H1 (cell line): ENCODE measurements at regions not wholly inside any gene's neighbourhood (a gene's known extent, or its start where the extent isn't known, plus 50 kb on each side); places are given as distances from the start of the nearest gene placed in this dataset.

Experiments
- CTCF ChIA-PET: fragments of 300-600 bp; sonication (Branson Sonifier 250); formaldehyde crosslinking; loops from one replicate; lab custom pipeline; 2021; ENCODE audit not compliant: partially characterized antibody; lab: Charles Lee
- POLR2A ChIA-PET: fragments of 300-600 bp; sonication (Branson Sonifier 250); formaldehyde crosslinking; loops from one replicate; lab custom pipeline; 2021; ENCODE audit warnings: inconsistent platforms; ENCODE audit not compliant: partially characterized antibody; lab: Charles Lee
- DNase-seq, 2 experiments: peaks; one replicate each; pipeline versions ENCODE4 v3.0.0 to v3.0.0-alpha.2; 2010 to 2022; ENCODE audit warnings: low spot score in 2 of 2, low read depth in 1 of 2, mixed read lengths in 1 of 2
- FAIRE-seq: peaks from 2 replicates; lab custom pipeline; 2011; peaks lifted over from hg19 to GRCh38; lab: Jason Lieb, UNC
- H2AFZ ChIP-seq: 2 replicates; pipeline ENCODE4 v1.8.1; 2012; ENCODE audit warnings: low read length, inconsistent platforms
- H2AK5ac ChIP-seq: 2 replicates; pipeline ENCODE4 v1.6.1; 2013; ENCODE audit warnings: low read depth, low read length
- H2BK120ac ChIP-seq: replicated peaks from 2 replicates; pipeline ENCODE3; 2013; ENCODE audit warnings: low read depth, low read length, inconsistent platforms
- H2BK12ac ChIP-seq: 2 replicates; pipeline ENCODE4 v1.6.1; 2013; ENCODE audit warnings: low read depth, low read length
- H2BK15ac ChIP-seq: 2 replicates; pipeline ENCODE4 v1.6.1; 2013; ENCODE audit warnings: low read length
- H2BK20ac ChIP-seq: 2 replicates; pipeline ENCODE4 v1.6.1; 2013; ENCODE audit warnings: low read length
- H2BK5ac ChIP-seq: 2 replicates; pipeline ENCODE4 v1.6.1; 2013; ENCODE audit warnings: low read depth, low read length
- H3K14ac ChIP-seq: 2 replicates; pipeline ENCODE4 v1.6.1; 2013; ENCODE audit warnings: inconsistent platforms; ENCODE audit not compliant: insufficient read length
- H3K18ac ChIP-seq: 2 replicates; pipeline ENCODE4 v1.6.1; 2013; ENCODE audit warnings: low read length; ENCODE audit errors: extremely low read depth
- H3K23ac ChIP-seq: 2 replicates; pipeline ENCODE4 v1.6.1; 2013; ENCODE audit warnings: inconsistent platforms; ENCODE audit not compliant: insufficient read length
- H3K23me2 ChIP-seq: 2 replicates; pipeline ENCODE4 v1.6.1; 2013; ENCODE audit warnings: low read depth, low read length
- H3K27ac ChIP-seq: 2 replicates; pipeline ENCODE4 v1.6.1; 2011; ENCODE audit warnings: low read depth, low read length, inconsistent platforms
- H3K27me3 ChIP-seq, 4 experiments: replicated peaks in 1 of 4; 1 replicate in 1 of 4; 2 replicates in 3 of 4; pipeline versions ENCODE4 v1.6.1 to v1.8.1; 2011 to 2013; ENCODE audit warnings: low read length in 3 of 4, mild to moderate bottlenecking in 3 of 4, inconsistent platforms in 2 of 4, mixed read lengths in 2 of 4, moderate library complexity in 1 of 4; ENCODE audit not compliant: control insufficient read depth in 3 of 4, insufficient read depth in 3 of 4; ENCODE audit errors: extremely low read depth in 1 of 4
- H3K36me3 ChIP-seq, 4 experiments: 2 replicates each; pipeline versions ENCODE4 v1.6.1 to v1.8.1; 2011 to 2013; ENCODE audit warnings: mild to moderate bottlenecking in 4 of 4, low read length in 3 of 4, moderate library complexity in 2 of 4, control low read depth in 1 of 4, inconsistent platforms in 1 of 4; ENCODE audit not compliant: insufficient read depth in 4 of 4, control insufficient read depth in 2 of 4
- H3K4ac ChIP-seq: replicated peaks from 2 replicates; pipeline ENCODE3; 2013; ENCODE audit warnings: low read length, low read depth, mixed read lengths, inconsistent platforms; ENCODE audit not compliant: insufficient read length
- H3K4me1 ChIP-seq, 4 experiments: replicated peaks in 1 of 4; 1 replicate in 1 of 4; 2 replicates in 3 of 4; pipeline versions ENCODE4 v1.6.1 to v1.8.1; 2011 to 2013; ENCODE audit warnings: low read length in 3 of 4, inconsistent platforms in 2 of 4, mixed read lengths in 1 of 4; ENCODE audit not compliant: insufficient read depth in 4 of 4, control insufficient read depth in 3 of 4
- H3K4me2 ChIP-seq, 2 experiments: 2 replicates each; pipeline versions ENCODE4 v1.6.1 to v1.8.1; 2011 to 2013; ENCODE audit warnings: low read depth in 2 of 2, low read length in 2 of 2, control low read depth in 1 of 2, inconsistent platforms in 1 of 2, mild to moderate bottlenecking in 1 of 2; ENCODE audit not compliant: insufficient read depth in 1 of 2
- H3K4me3 ChIP-seq, 4 experiments: fragments of 200-600, 300-600 bp in 1 of 4; sonication (generic), shearing (Covaris generic), sonication (Bioruptor Twin) in 1 of 4; 2 replicates each; pipeline versions ENCODE4 v1.5.1 to v1.8.1; 2011 to 2016; ENCODE audit warnings: low read length in 4 of 4, low read depth in 3 of 4, control low read depth in 2 of 4, inconsistent platforms in 2 of 4, mild to moderate bottlenecking in 2 of 4, mixed read lengths in 1 of 4, moderate library complexity in 1 of 4; ENCODE audit not compliant: insufficient read depth in 2 of 4; ENCODE audit errors: extremely low read depth in 1 of 4
- H3K56ac ChIP-seq: replicated peaks from 2 replicates; pipeline ENCODE3; 2013; ENCODE audit warnings: low read depth, mild to moderate bottlenecking, mixed read lengths, low read length, inconsistent platforms; ENCODE audit not compliant: insufficient read length
- H3K79me1 ChIP-seq: 2 replicates; pipeline ENCODE4 v1.6.1; 2013; ENCODE audit warnings: low read depth, low read length, control low read depth
- H3K79me2 ChIP-seq, 2 experiments: 2 replicates each; pipeline versions ENCODE4 v1.6.1 to v1.8.1; 2012 to 2013; ENCODE audit warnings: low read length in 2 of 2, mild to moderate bottlenecking in 2 of 2, inconsistent platforms in 1 of 2; ENCODE audit not compliant: insufficient read depth in 2 of 2, control insufficient read depth in 1 of 2
- H3K9ac ChIP-seq, 4 experiments: replicated peaks in 1 of 4; 1 replicate in 1 of 4; 2 replicates in 3 of 4; pipeline versions ENCODE4 v1.6.1 to v1.8.1; 2011 to 2013; ENCODE audit warnings: low read depth in 3 of 4, low read length in 3 of 4, control low read depth in 2 of 4, mild to moderate bottlenecking in 2 of 4, moderate library complexity in 2 of 4, inconsistent platforms in 1 of 4; ENCODE audit errors: extremely low read depth in 1 of 4
- H3K9me3 ChIP-seq, 2 experiments: 2 replicates each; pipeline versions ENCODE4 v1.6.1 to v1.8.1; 2012 to 2013; ENCODE audit warnings: mild to moderate bottlenecking in 2 of 2, moderate library complexity in 2 of 2, control low read depth in 1 of 2, inconsistent platforms in 1 of 2, low read depth in 1 of 2, low read length in 1 of 2, mixed read lengths in 1 of 2; ENCODE audit not compliant: insufficient read depth in 2 of 2
- H4K20me1 ChIP-seq, 2 experiments: replicated peaks in 1 of 2; 2 replicates each; pipeline versions ENCODE3 to v1.8.1; 2011 to 2013; ENCODE audit warnings: inconsistent platforms in 2 of 2, low read length in 2 of 2, mild to moderate bottlenecking in 1 of 2; ENCODE audit not compliant: insufficient read depth in 2 of 2, control insufficient read depth in 1 of 2
- H4K5ac ChIP-seq: 2 replicates; pipeline ENCODE4 v1.6.1; 2013; ENCODE audit warnings: low read length, low read depth, mixed read lengths, inconsistent platforms; ENCODE audit not compliant: insufficient read length
- H4K8ac ChIP-seq: 2 replicates; pipeline ENCODE4 v1.8.0; 2013; ENCODE audit warnings: mild to moderate bottlenecking, moderate library complexity, low read length, inconsistent platforms; ENCODE audit not compliant: insufficient read depth; ENCODE audit errors: extremely low read depth
- H4K91ac ChIP-seq: replicated peaks from 2 replicates; pipeline ENCODE3; 2013; ENCODE audit warnings: low read length, mixed read lengths, inconsistent platforms; ENCODE audit not compliant: insufficient read length
- ATF3 ChIP-seq: IDR thresholded peaks from 2 replicates; pipeline ENCODE4 v1.6.1; 2011; ENCODE audit warnings: low read depth, mild to moderate bottlenecking, low read length; ENCODE audit not compliant: insufficient read depth
- RFX5 ChIP-seq: IDR thresholded peaks from 2 replicates; pipeline ENCODE4 v1.6.1; 2011; ENCODE audit warnings: low read depth, low read length, improper control_type of control experiment, borderline replicate concordance
- RXRA ChIP-seq: IDR thresholded peaks from 2 replicates; pipeline ENCODE4 v1.6.1; 2011; ENCODE audit warnings: low read depth, mild to moderate bottlenecking, low read length, moderate library complexity; ENCODE audit not compliant: insufficient read depth
- SIX5 ChIP-seq: IDR thresholded peaks from 2 replicates; pipeline ENCODE4 v1.6.1; 2011; ENCODE audit warnings: mild to moderate bottlenecking, low read depth, low read length
- WGBS, 2 experiments: shearing (Covaris generic) in 1 of 2; methylation state at CpG; one replicate each; pipeline versions ENCODE4 v1.1.6 to v1.1.7; 2013 to 2015; ENCODE audit warnings: low lambda C conversion rate in 2 of 2, mixed read lengths in 2 of 2, inconsistent platforms in 1 of 2, low coverage in 1 of 2, missing lambda C conversion rate in 1 of 2; ENCODE audit not compliant: insufficient replicate concordance in 2 of 2, insufficient coverage in 1 of 2, insufficient read length in 1 of 2; ENCODE audit errors: extremely low coverage in 1 of 2, missing lambda C conversion rate in 1 of 2; 5-methylcytosine and 5-hydroxymethylcytosine counted together

DNA sequence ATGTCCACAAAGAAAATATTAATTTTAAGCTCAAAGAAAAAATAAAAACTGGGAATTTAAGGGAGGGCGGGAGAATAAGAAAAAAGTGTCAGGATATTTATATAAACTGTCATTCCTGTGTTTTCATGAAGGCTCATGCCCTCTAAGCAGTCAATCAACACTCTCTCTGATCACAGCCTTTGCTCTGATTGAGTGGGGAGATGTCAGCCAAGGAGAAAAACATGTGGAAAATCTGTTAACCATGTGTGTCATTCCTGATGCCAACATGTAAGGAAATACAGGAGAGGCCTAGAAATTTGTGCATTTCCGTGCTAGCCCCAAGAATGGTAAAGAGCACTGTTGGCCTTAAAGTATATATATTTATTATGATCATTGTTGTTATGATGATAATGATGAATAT, 137.9 kb upstream of the IRX5 start:
- Histone ChIP-seq H2AK5ac (no peak overlapping the region), H3K4ac (no peak overlapping the region), H2AFZ (no peak overlapping the region), H3K18ac (no peak overlapping the region), H2BK5ac (no peak overlapping the region), H3K9ac (no peak overlapping the region), H2BK20ac (no peak overlapping the region), H3K23ac (no peak overlapping the region), H4K5ac (no peak overlapping the region), H2BK12ac (no peak overlapping the region), H3K14ac (no peak overlapping the region), H3K9me3 (0 out of 4 replicates have a peak, but pooled peaks cover 0 to under 1% of the 10 kb centered on the region in 2 experiments), H3K4me2 (no peak overlapping the region), H2BK120ac (no peak overlapping the region), H4K91ac (no peak overlapping the region), H3K56ac (no peak overlapping the region), H2BK15ac (no peak overlapping the region), H4K20me1 (no peaks in the 10 kb centered on the region), H4K8ac (no peak overlapping the region), H3K36me3 (no peaks in the 10 kb centered on the region), H3K79me2 (no peaks in the 10 kb centered on the region), H3K79me1 (no peaks in the 10 kb centered on the region), H3K4me1 (no peaks in the 10 kb centered on the region), H3K27ac (no peak overlapping the region), H3K27me3 (no peaks in the 10 kb centered on the region), H3K23me2 (no peaks in the 10 kb centered on the region), H3K4me3 (no peak overlapping the region)
- TF ChIP-seq ATF3 (no peak), RXRA (no peak), SIX5 (no peak), RFX5 (no peak)
- no peak for DNase-seq
- no peak for FAIRE-seq
- 84% methylated on average over 2 of the region's 2 CpGs; no CpG with 5 or more reads in 1 of the 2 experiments for WGBS, 2 experiments
- CTCF ChIA-PET: no interaction called here
- POLR2A ChIA-PET: no interaction called here
